HepG2 (cell line): ENCODE measurements at regions not wholly inside any gene's neighbourhood (a gene's known extent, or its start where the extent isn't known, plus 50 kb on each side); places are given as distances from the start of the nearest gene placed in this dataset.

Source experiments
- ATAC-seq: fragments of 200-7000 bp; cut with Tn5 transposase; 3 replicates; pipeline ENCODE4 v1.9.1; 2020; ENCODE audit warnings: mild to moderate bottlenecking, moderate library complexity
- BruUV-seq: library from RNA; stranded (reverse); fragments of 400-500 nt; replicated peaks from 2 replicates; lab custom pipeline; 2021; lab: Mats Ljungman, UMichigan
- CTCF ChIA-PET: fragments of 300-600 bp; formaldehyde crosslinking; extraction: SDS; loops from one replicate; lab custom pipeline; 2021; ENCODE audit warnings: low total read pairs, inconsistent platforms, low intra/inter-chr PET ratio; lab: Yijun Ruan, JAX
- POLR2A ChIA-PET: fragments of 350-600 bp; sonication (Branson Sonifier 250); formaldehyde crosslinking; loops from one replicate; lab custom pipeline; 2020; ENCODE audit warnings: antibody characterized with exemption, inconsistent platforms; lab: Yijun Ruan, JAX
- DNase-seq: peaks from one replicate; pipeline ENCODE4 v3.0.0-alpha.2; 2015; ENCODE audit warnings: low spot score
- FAIRE-seq: peaks from 3 replicates; lab custom pipeline; 2011; peaks lifted over from hg19 to GRCh38; lab: Jason Lieb, UNC
- H2AFZ ChIP-seq: one replicate; pipeline ENCODE4 v1.6.1; 2011; ENCODE audit warnings: low read length, inconsistent platforms
- H3K27ac ChIP-seq: fragments of 300-600 bp; 3 replicates; pipeline ENCODE4 v1.8.0; 2011; ENCODE audit warnings: mixed run types, mild to moderate bottlenecking, mixed read lengths, low read length, inconsistent platforms; ENCODE audit not compliant: insufficient read depth; ENCODE audit errors: extremely low read length
- H3K27me3 ChIP-seq, 2 experiments: fragments of 200-600 bp in 1 of 2; 2 replicates in 1 of 2; 3 replicates in 1 of 2; pipeline versions ENCODE4 v1.6.0 to v1.8.0; 2011; ENCODE audit warnings: low read length in 2 of 2, mild to moderate bottlenecking in 2 of 2, moderate library complexity in 2 of 2, inconsistent platforms in 1 of 2; ENCODE audit not compliant: insufficient read depth in 2 of 2, control insufficient read depth in 1 of 2
- H3K36me3 ChIP-seq, 2 experiments: fragments of 200-600 bp in 1 of 2; replicated peaks in 1 of 2; 2 replicates in 1 of 2; 3 replicates in 1 of 2; pipeline versions ENCODE4 v1.5.1 to v1.8.0; 2011; ENCODE audit warnings: low read length in 2 of 2, inconsistent platforms in 1 of 2; ENCODE audit not compliant: insufficient read depth in 2 of 2, control insufficient read depth in 1 of 2
- H3K4me1 ChIP-seq: 2 replicates; pipeline ENCODE4 v1.5.1; 2012; ENCODE audit warnings: low read length, inconsistent platforms; ENCODE audit not compliant: insufficient read depth
- H3K4me2 ChIP-seq: 2 replicates; pipeline ENCODE4 v1.6.0; 2011; ENCODE audit warnings: low read depth, low read length, inconsistent platforms
- H3K4me3 ChIP-seq, 3 experiments: fragments of 200-600 bp in 1 of 3; sonication (generic), shearing (Covaris generic) in 1 of 3; replicated peaks in 1 of 3; 2 replicates each; pipeline ENCODE4 v1.5.1; 2011 to 2016; ENCODE audit warnings: low read length in 3 of 3, inconsistent platforms in 2 of 3, low read depth in 2 of 3, mild to moderate bottlenecking in 2 of 3, control low read depth in 1 of 3, mixed read lengths in 1 of 3; ENCODE audit not compliant: insufficient read depth in 1 of 3
- H3K79me2 ChIP-seq: one replicate; pipeline ENCODE4 v1.6.1; 2011; ENCODE audit warnings: low read length, inconsistent platforms; ENCODE audit not compliant: insufficient read depth
- H3K9ac ChIP-seq: 2 replicates; pipeline ENCODE4 v1.6.0; 2011; ENCODE audit warnings: mild to moderate bottlenecking, low read depth, low read length, inconsistent platforms; ENCODE audit not compliant: insufficient read depth
- H3K9me3 ChIP-seq: 2 replicates; pipeline ENCODE4 v1.5.1; 2012; ENCODE audit warnings: mild to moderate bottlenecking, low read length
- H4K20me1 ChIP-seq: 2 replicates; pipeline ENCODE4 v1.6.0; 2011; ENCODE audit warnings: inconsistent platforms, mild to moderate bottlenecking, low read length, moderate library complexity; ENCODE audit not compliant: insufficient read depth
- ARID4A ChIP-seq: sonication (generic); formaldehyde crosslinking; IDR thresholded peaks from 2 replicates; pipeline ENCODE4 v1.5.0; 2020; ENCODE audit warnings: mild to moderate bottlenecking, missing genetic modification reagents, borderline replicate concordance
- DMAP1 ChIP-seq: IDR thresholded peaks from 2 replicates; pipeline ENCODE4 v1.6.1; 2016
- GPN1 ChIP-seq: sonication (generic); formaldehyde crosslinking; IDR thresholded peaks from 2 replicates; pipeline ENCODE4 v1.5.1; 2020; ENCODE audit warnings: missing genetic modification reagents, borderline replicate concordance
- HES4 ChIP-seq: sonication (generic); formaldehyde crosslinking; IDR thresholded peaks from 2 replicates; pipeline ENCODE4 v1.9.0; 2021; ENCODE audit warnings: mild to moderate bottlenecking, missing genetic modification reagents, borderline replicate concordance
- MXI1 ChIP-seq: IDR thresholded peaks from 3 replicates; pipeline ENCODE4 v1.6.1; 2012; ENCODE audit warnings: low read depth, low read length, inconsistent platforms, borderline replicate concordance
- POLR2AphosphoS5 ChIP-seq: IDR thresholded peaks from 2 replicates; pipeline ENCODE4 v1.6.1; 2012; ENCODE audit warnings: low read depth, low read length
- SNAI1 ChIP-seq: sonication (generic); formaldehyde crosslinking; IDR thresholded peaks from 2 replicates; pipeline ENCODE4 v1.5.0; 2020; ENCODE audit warnings: mild to moderate bottlenecking, missing genetic modification reagents, borderline replicate concordance
- TBP ChIP-seq: sonication (generic); formaldehyde crosslinking; IDR thresholded peaks from 2 replicates; pipeline ENCODE4 v1.5.0; 2020; ENCODE audit warnings: missing genetic modification reagents
- ZNF138 ChIP-seq: sonication (generic); formaldehyde crosslinking; IDR thresholded peaks from 2 replicates; pipeline ENCODE4 v1.5.0; 2020; ENCODE audit warnings: mild to moderate bottlenecking, low read depth, missing genetic modification reagents
- ZNF253 ChIP-seq: sonication (generic); formaldehyde crosslinking; IDR thresholded peaks from 2 replicates; pipeline ENCODE4 v1.8.0; 2022; ENCODE audit warnings: mild to moderate bottlenecking, missing genetic modification reagents, borderline replicate concordance
- ZNF614 ChIP-seq: IDR thresholded peaks from 2 replicates; pipeline ENCODE4 v1.6.1; 2018; ENCODE audit warnings: missing biosample characterization, missing genetic modification reagents, inconsistent platforms, borderline replicate concordance
- ZNF616 ChIP-seq: sonication (generic); formaldehyde crosslinking; IDR thresholded peaks from 2 replicates; pipeline ENCODE4 v1.5.0; 2020; ENCODE audit warnings: low read depth, mild to moderate bottlenecking, missing genetic modification reagents
- ZNF709 ChIP-seq: sonication (generic); formaldehyde crosslinking; IDR thresholded peaks from 2 replicates; pipeline ENCODE4 v1.5.0; 2020; ENCODE audit warnings: mild to moderate bottlenecking, missing genetic modification reagents
- ZNF724P ChIP-seq: sonication (generic); formaldehyde crosslinking; IDR thresholded peaks from 2 replicates; pipeline ENCODE4 v1.8.0; 2022; ENCODE audit warnings: missing genetic modification reagents, borderline replicate concordance
- WGBS: methylation state at CpG from one replicate; pipeline ENCODE4 v1.1.6; 2017; ENCODE audit warnings: low lambda C conversion rate; 5-methylcytosine and 5-hydroxymethylcytosine counted together
- in situ Hi-C: cut with HindIII; loops from 2 replicates; pipeline ENCODE4 v1.10.0; 2017; ENCODE audit warnings: low pct_unique_long_range_greater_than_20kb; ENCODE audit not compliant: extremely low pct_ligation_motif_present
- intact Hi-C: fragments of 100-400 bp; cut with micrococcal nuclease; formaldehyde crosslinking; loops from one replicate; pipeline ENCODE4 v1.10.0; 2022; ENCODE audit not compliant: unreplicated experiment

- CTCF ChIA-PET: no interaction called here
- no peak for DNase-seq
- no peaks in the 10 kb centered on the region for H3K9me3 ChIP-seq
- ATAC-seq: no peak
- no peaks in the 10 kb centered on the region for H3K36me3 ChIP-seq
- in situ Hi-C loops (no loop called here), intact Hi-C loops (no loop called here)
- no peaks in the 10 kb centered on the region for H3K4me1 ChIP-seq
- BruUV-seq: no TSS peak
- TF ChIP-seq ZNF616 (CRISPR knock-in tag): no peak
- TF ChIP-seq MXI1: no peak
- no peak for TF ChIP-seq ZNF138 (CRISPR knock-in tag)
- no peak for TF ChIP-seq HES4
- TF ChIP-seq POLR2AphosphoS5: no peak
- no peak for TF ChIP-seq ARID4A
- TF ChIP-seq ZNF614 (CRISPR knock-in tag): no peak
- no peak for TF ChIP-seq ZNF724P (CRISPR knock-in tag)
- no peak for TF ChIP-seq GPN1 (CRISPR knock-in tag)
- no peak for TF ChIP-seq ZNF709
- TF ChIP-seq ZNF253 (CRISPR knock-in tag): no peak
- TF ChIP-seq SNAI1: no peak
- no peak for TF ChIP-seq DMAP1 (CRISPR knock-in tag)
- TF ChIP-seq TBP: no peak
- no peak for FAIRE-seq
- no peaks in the 10 kb centered on the region for H4K20me1 ChIP-seq
- 15% methylated on average over 8 of the region's 8 CpGs for WGBS
- POLR2A ChIA-PET: no interaction called here
- no peak overlapping the region for H2AFZ ChIP-seq
- H3K27me3 ChIP-seq: no peaks in the 10 kb centered on the region; a peak in 1 of 5 replicates
- no peak overlapping the region for H3K4me2 ChIP-seq
- H3K27ac ChIP-seq: no peak overlapping the region
- H3K79me2 ChIP-seq: no peaks in the 10 kb centered on the region
- no peak overlapping the region for H3K9ac ChIP-seq
- H3K4me3 ChIP-seq: no peak overlapping the region
Observed at GRCh38 chr16:8374586-8375231, 215.6 kb downstream of the TMEM114 start.
